ENCODE measurements at regions not wholly inside any gene's neighbourhood (a gene's known extent, or its start where the extent isn't known, plus 50 kb on each side); places are given as distances from the start of the nearest gene placed in this dataset.

- intact Hi-C loops (cut with micrococcal nuclease), result no loop called here
- Mint-ChIP-seq H3K4me3 (no peak overlapping the region), H3K27me3 (peaks cover 6% of the 10 kb centered on the region), H3K27ac (no peak overlapping the region), H3K9me3 (ENCODE audit: insufficient read depth) (no peaks in the 10 kb centered on the region), H3K4me1 (no peaks in the 10 kb centered on the region)
- Histone ChIP-seq H4K20me1 (ENCODE audit: control insufficient read depth, insufficient read depth, low read length, poor library complexity, severe bottlenecking) (no peaks in the 10 kb centered on the region), H3K9ac (ENCODE audit: low read length) (no peak overlapping the region), H3K9me3 (ENCODE audit: control extremely low read depth in 1 of 3, control insufficient read depth in 2 of 3, insufficient read depth in 1 of 3, low read length in 2 of 3) (no peaks in the 10 kb centered on the region), H3K27me3 (replicated peaks in 1 of 4; ENCODE audit: control extremely low read depth in 1 of 4, control insufficient read depth in 3 of 4, insufficient read depth in 4 of 4, low read length in 3 of 4) (no peaks in the 10 kb centered on the region), H3K36me3 (replicated peaks in 1 of 2; ENCODE audit: control extremely low read depth in 1 of 2, control insufficient read depth in 1 of 2, extremely low read depth in 1 of 2, insufficient read depth in 2 of 2, low read length in 1 of 2) (no peaks in the 10 kb centered on the region), H3K4me2 (replicated peaks; ENCODE audit: low read depth, low read length, poor library complexity, severe bottlenecking) (no peak overlapping the region), H3K79me2 (ENCODE audit: control insufficient read depth, insufficient read depth, low read length) (no peaks in the 10 kb centered on the region), H2AFZ (ENCODE audit: insufficient read depth, low read depth, low read length, poor library complexity, severe bottlenecking) (no peak overlapping the region), H3K4me1 (ENCODE audit: control insufficient read depth in 2 of 2, insufficient read depth in 2 of 2, low read length in 2 of 2) (no peaks in the 10 kb centered on the region), H3K27ac (ENCODE audit: low read length in 2 of 2) (no peak overlapping the region), H3K4me3 (ENCODE audit: control extremely low read depth in 1 of 5, extremely low read depth in 1 of 5, insufficient read depth in 1 of 5, low read depth in 2 of 5, low read length in 4 of 5) (no peak overlapping the region)
- POLR2A ChIA-PET, result no interaction called here
- no peak for TF ChIP-seq EZH2 (IDR thresholded peaks at IDR 0.05; ENCODE audit: borderline replicate concordance, insufficient read depth, low read depth, low read length, poor library complexity, severe bottlenecking)
- no peak for TF ChIP-seq CTCF (IDR thresholded peaks at IDR 0.05)
- CTCF ChIA-PET, result interaction anchor here (0.7 kb wide), 1 partner anchor 44 kb away, joined by 3 read pairs; no protein-coding TSS in a partner anchor
- 67% methylated on average over 1 of the region's 5 CpGs for WGBS (ENCODE audit: insufficient coverage)
- DNase-seq (no peak), ATAC-seq (ENCODE audit: low read depth) (no peak)
Observed at GRCh38 chr15:35748105-35748504, 202.1 kb upstream of the DPH6 start.

GRCh38 chr15:35750051-35750450 is 204.1 kb upstream of the DPH6 start:
- no peak for ATAC-seq (ENCODE audit: low read depth)
- Histone ChIP-seq H3K9ac (ENCODE audit: low read length) (no peak overlapping the region), H3K36me3 (replicated peaks in 1 of 2; ENCODE audit: control extremely low read depth in 1 of 2, control insufficient read depth in 1 of 2, extremely low read depth in 1 of 2, insufficient read depth in 2 of 2, low read length in 1 of 2) (no peaks in the 10 kb centered on the region), H3K27ac (ENCODE audit: low read length in 2 of 2) (no peak overlapping the region), H3K4me2 (replicated peaks; ENCODE audit: low read depth, low read length, poor library complexity, severe bottlenecking) (no peak overlapping the region), H3K4me3 (ENCODE audit: control extremely low read depth in 1 of 5, extremely low read depth in 1 of 5, insufficient read depth in 1 of 5, low read depth in 2 of 5, low read length in 4 of 5) (no peak overlapping the region), H4K20me1 (ENCODE audit: control insufficient read depth, insufficient read depth, low read length, poor library complexity, severe bottlenecking) (no peaks in the 10 kb centered on the region), H2AFZ (ENCODE audit: insufficient read depth, low read depth, low read length, poor library complexity, severe bottlenecking) (no peak overlapping the region), H3K4me1 (ENCODE audit: control insufficient read depth in 2 of 2, insufficient read depth in 2 of 2, low read length in 2 of 2) (no peaks in the 10 kb centered on the region), H3K9me3 (ENCODE audit: control extremely low read depth in 1 of 3, control insufficient read depth in 2 of 3, insufficient read depth in 1 of 3, low read length in 2 of 3) (no peaks in the 10 kb centered on the region), H3K27me3 (replicated peaks in 1 of 4; ENCODE audit: control extremely low read depth in 1 of 4, control insufficient read depth in 3 of 4, insufficient read depth in 4 of 4, low read length in 3 of 4) (no peaks in the 10 kb centered on the region), H3K79me2 (ENCODE audit: control insufficient read depth, insufficient read depth, low read length) (no peaks in the 10 kb centered on the region)
- intact Hi-C loops (cut with micrococcal nuclease), result loop anchor here (5.0 kb wide), 1 partner anchor 1382 kb away; no protein-coding TSS in a partner anchor
- no peak for DNase-seq
- TF ChIP-seq EZH2 (IDR thresholded peaks at IDR 0.05; ENCODE audit: borderline replicate concordance, insufficient read depth, low read depth, low read length, poor library complexity, severe bottlenecking) (no peak), CTCF (IDR thresholded peaks at IDR 0.05) (no peak)
- no peak overlapping the region for H3K27ac Mint-ChIP-seq
- no peak overlapping the region for H3K4me3 Mint-ChIP-seq
- ChIA-PET CTCF (interaction anchor here (2.3 kb wide), 1 partner anchor 10 kb away, joined by 12 read pairs; no protein-coding TSS in a partner anchor), POLR2A (no interaction called here)
- H3K4me1 Mint-ChIP-seq, result no peaks in the 10 kb centered on the region
- H3K27me3 Mint-ChIP-seq, result no peaks in the 10 kb centered on the region
- no peaks in the 10 kb centered on the region for H3K9me3 Mint-ChIP-seq (ENCODE audit: insufficient read depth)
